H9 (cell line): ENCODE measurements at regions not wholly inside any gene's neighbourhood (a gene's known extent, or its start where the extent isn't known, plus 50 kb on each side); places are given as distances from the start of the nearest gene placed in this dataset.

Source experiments
- DNase-seq: peaks from one replicate; pipeline ENCODE4 v3.0.0-alpha.2; 2017
- H2AFZ ChIP-seq: one replicate; pipeline ENCODE4 v1.6.1; 2013; ENCODE audit warnings: mild to moderate bottlenecking, low read length, control low read depth, moderate library complexity
- H2AK5ac ChIP-seq: 2 replicates; pipeline ENCODE4 v1.6.1; 2013; ENCODE audit warnings: low read length, control low read depth, mixed read lengths; ENCODE audit not compliant: insufficient read length
- H2BK120ac ChIP-seq: one replicate; pipeline ENCODE4 v1.6.1; 2013; ENCODE audit warnings: low read depth, mild to moderate bottlenecking, low read length, control low read depth, inconsistent platforms; ENCODE audit not compliant: poor library complexity, severe bottlenecking
- H2BK12ac ChIP-seq: 2 replicates; pipeline ENCODE4 v1.6.1; 2013; ENCODE audit warnings: low read length, control low read depth, mixed read lengths, low read depth; ENCODE audit not compliant: insufficient read length
- H2BK15ac ChIP-seq: 2 replicates; pipeline ENCODE4 v1.6.1; 2013; ENCODE audit warnings: low read depth, low read length, control low read depth
- H2BK20ac ChIP-seq: one replicate; pipeline ENCODE4 v1.6.1; 2013; ENCODE audit warnings: low read depth, mild to moderate bottlenecking, low read length, control low read depth, inconsistent platforms; ENCODE audit not compliant: poor library complexity, severe bottlenecking
- H2BK5ac ChIP-seq: 2 replicates; pipeline ENCODE4 v1.6.1; 2013; ENCODE audit warnings: low read length, control low read depth, mixed read lengths; ENCODE audit not compliant: insufficient read length
- H3K14ac ChIP-seq: 2 replicates; pipeline ENCODE4 v1.6.1; 2013; ENCODE audit warnings: low read length, control low read depth; ENCODE audit not compliant: insufficient read depth
- H3K18ac ChIP-seq: 2 replicates; pipeline ENCODE4 v1.6.1; 2013; ENCODE audit warnings: low read depth, mild to moderate bottlenecking, mixed read lengths, low read length, control low read depth; ENCODE audit not compliant: insufficient read length
- H3K23ac ChIP-seq: 2 replicates; pipeline ENCODE4 v1.6.1; 2013; ENCODE audit warnings: low read length, control low read depth, mixed read lengths, low read depth; ENCODE audit not compliant: insufficient read length
- H3K23me2 ChIP-seq: 2 replicates; pipeline ENCODE4 v1.6.1; 2013; ENCODE audit warnings: low read depth, mild to moderate bottlenecking, mixed read lengths, low read length, control low read depth; ENCODE audit not compliant: insufficient read length, poor library complexity, severe bottlenecking
- H3K27ac ChIP-seq: 2 replicates; pipeline ENCODE4 v1.5.1; 2013; ENCODE audit warnings: low read length, control low read depth, mixed read lengths, low read depth; ENCODE audit not compliant: insufficient read length
- H3K27me3 ChIP-seq: 2 replicates; pipeline ENCODE4 v1.6.1; 2013; ENCODE audit warnings: low read length, control low read depth, inconsistent platforms; ENCODE audit not compliant: insufficient read depth
- H3K4ac ChIP-seq: 2 replicates; pipeline ENCODE4 v1.6.1; 2013; ENCODE audit warnings: low read depth, mild to moderate bottlenecking, control low read depth, inconsistent platforms, low read length, moderate library complexity
- H3K4me1 ChIP-seq: 2 replicates; pipeline ENCODE4 v1.6.1; 2013; ENCODE audit warnings: low read length, control low read depth, inconsistent platforms; ENCODE audit not compliant: insufficient read depth
- H3K4me2 ChIP-seq: 2 replicates; pipeline ENCODE4 v1.6.1; 2013; ENCODE audit warnings: low read length, control low read depth, mixed read lengths; ENCODE audit not compliant: insufficient read length, insufficient read depth
- H3K56ac ChIP-seq: 2 replicates; pipeline ENCODE4 v1.6.1; 2013; ENCODE audit warnings: low read depth, mild to moderate bottlenecking, mixed read lengths, low read length, control low read depth; ENCODE audit not compliant: insufficient read length
- H3K79me1 ChIP-seq: 2 replicates; pipeline ENCODE4 v1.6.1; 2013; ENCODE audit warnings: low read depth, mild to moderate bottlenecking, moderate library complexity, low read length, control low read depth, inconsistent platforms; ENCODE audit not compliant: insufficient read depth, poor library complexity, severe bottlenecking
- H3K79me2 ChIP-seq: 2 replicates; pipeline ENCODE4 v1.6.1; 2013; ENCODE audit warnings: low read length, control low read depth, inconsistent platforms; ENCODE audit not compliant: insufficient read depth
- H3K9ac ChIP-seq: 2 replicates; pipeline ENCODE4 v1.6.1; 2013; ENCODE audit warnings: low read length, control low read depth, mixed read lengths; ENCODE audit not compliant: insufficient read length; ENCODE audit errors: extremely low read depth
- H3K9me3 ChIP-seq: one replicate; pipeline ENCODE4 v1.6.1; 2013; ENCODE audit warnings: low read depth, low read length, inconsistent platforms; ENCODE audit not compliant: control insufficient read depth
- H3T11ph ChIP-seq: one replicate; pipeline ENCODE4 v1.6.1; 2013; ENCODE audit warnings: mild to moderate bottlenecking, low read length, control low read depth, inconsistent platforms
- H4K20me1 ChIP-seq: one replicate; pipeline ENCODE4 v1.6.1; 2013; ENCODE audit not compliant: control insufficient read depth, insufficient read length, insufficient read depth
- H4K5ac ChIP-seq: 2 replicates; pipeline ENCODE4 v1.6.1; 2013; ENCODE audit warnings: low read depth, mild to moderate bottlenecking, mixed read lengths, low read length, control low read depth; ENCODE audit not compliant: insufficient read length
- H4K8ac ChIP-seq: replicated peaks from 2 replicates; pipeline ENCODE4 v1.6.1; 2013; ENCODE audit warnings: low read length, control low read depth, mixed read lengths, low read depth; ENCODE audit not compliant: insufficient read length
- H4K91ac ChIP-seq: 2 replicates; pipeline ENCODE4 v1.6.1; 2013; ENCODE audit warnings: low read depth, mild to moderate bottlenecking, moderate library complexity, mixed read lengths, low read length, control low read depth; ENCODE audit not compliant: insufficient read length
- H3K27ac Mint-ChIP-seq, 3 experiments: 2 replicates in 2 of 3; 3 replicates in 1 of 3; pipeline ENCODE4 v1.8.0; 2020 to 2021; ENCODE audit warnings: mixed read lengths in 3 of 3, mild to moderate bottlenecking in 1 of 3, moderate library complexity in 1 of 3
- H3K27me3 Mint-ChIP-seq: 2 replicates; pipeline ENCODE4 v1.8.0; 2021; ENCODE audit warnings: low read depth, mild to moderate bottlenecking, moderate library complexity, mixed read lengths
- H3K36me3 Mint-ChIP-seq, 3 experiments: 2 replicates in 2 of 3; 3 replicates in 1 of 3; pipeline ENCODE4 v1.8.0; 2020 to 2021; ENCODE audit warnings: low read depth in 3 of 3, mixed read lengths in 3 of 3; ENCODE audit not compliant: insufficient read depth in 1 of 3
- H3K4me1 Mint-ChIP-seq, 2 experiments: 2 replicates each; pipeline ENCODE4 v1.8.0; 2020; ENCODE audit warnings: mixed read lengths in 2 of 2
- H3K4me3 Mint-ChIP-seq, 2 experiments: 2 replicates in 1 of 2; 3 replicates in 1 of 2; pipeline ENCODE4 v1.8.0; 2020 to 2021; ENCODE audit warnings: mild to moderate bottlenecking in 2 of 2, mixed read lengths in 2 of 2, moderate library complexity in 1 of 2
- H3K9me3 Mint-ChIP-seq, 2 experiments: 2 replicates in 1 of 2; 3 replicates in 1 of 2; pipeline ENCODE4 v1.8.0; 2020; ENCODE audit warnings: mild to moderate bottlenecking in 2 of 2, mixed read lengths in 2 of 2, moderate library complexity in 1 of 2
- WGBS: extraction: QIAGEN DNeasy Blood & Tissue Kit; methylation state at CpG from one replicate; pipeline ENCODE4 v1.1.7; 2013; ENCODE audit warnings: missing lambda C conversion rate, low lambda C conversion rate, mixed read lengths; ENCODE audit not compliant: insufficient read length; ENCODE audit errors: extremely low coverage; 5-methylcytosine and 5-hydroxymethylcytosine counted together
- TF ChIP-seq, protein P1 (sequence below): fragments of 200-600 bp; sonication (generic); conservative IDR thresholded peaks from 3 replicates; pipeline ENCODE4 v1.8.0; 2021; ENCODE audit warnings: antibody characterized with exemption, mild to moderate bottlenecking

DNA sequence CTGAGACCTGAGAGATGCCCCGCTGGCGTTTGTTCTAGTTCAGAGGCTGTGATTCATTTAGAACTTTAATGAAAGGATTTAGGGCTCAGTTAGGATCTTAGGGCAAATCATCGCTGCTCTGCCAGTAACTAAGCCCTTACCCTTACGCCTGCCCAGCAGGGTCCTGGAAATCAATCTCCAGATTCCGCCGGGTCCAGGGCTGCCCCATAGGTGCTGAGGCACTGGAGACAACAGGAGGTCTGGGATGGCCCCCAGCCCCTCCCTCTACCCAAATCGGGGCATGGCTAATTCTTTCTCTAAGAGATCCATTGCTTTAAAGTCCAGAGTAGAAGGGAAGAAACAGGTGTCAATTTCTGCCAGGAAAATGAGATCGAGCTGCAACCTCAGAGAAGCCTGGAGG is 83.1 kb downstream of the SDC1 start:
- Histone ChIP-seq H4K8ac (no peak overlapping the region), H3K56ac (no peak overlapping the region), H3K9ac (no peak overlapping the region), H4K5ac (no peak overlapping the region), H3K23me2 (no peaks in the 10 kb centered on the region), H2BK12ac (no peak overlapping the region), H2AK5ac (no peak overlapping the region), H4K91ac (no peak overlapping the region), H3K4me1 (no peaks in the 10 kb centered on the region; the same call in 1 of the 2 replicates), H2BK15ac (no peak overlapping the region), H3K14ac (no peak overlapping the region), H3K4me2 (no peak overlapping the region), H3T11ph (no peak overlapping the region), H3K23ac (no peak overlapping the region), H3K18ac (no peak overlapping the region), H4K20me1 (no peaks in the 10 kb centered on the region), H3K4ac (no peak overlapping the region), H2BK120ac (no peak overlapping the region), H2AFZ (no peak overlapping the region), H3K79me2 (no peaks in the 10 kb centered on the region), H2BK20ac (no peak overlapping the region), H3K27ac (no peak overlapping the region), H3K9me3 (no peaks in the 10 kb centered on the region), H3K79me1 (no peaks in the 10 kb centered on the region), H3K27me3 (no peaks in the 10 kb centered on the region), H2BK5ac (no peak overlapping the region)
- no peak for DNase-seq
- no CpG with 5 or more reads among the region's 8 CpGs for WGBS
- TF ChIP-seq, protein P1, sequence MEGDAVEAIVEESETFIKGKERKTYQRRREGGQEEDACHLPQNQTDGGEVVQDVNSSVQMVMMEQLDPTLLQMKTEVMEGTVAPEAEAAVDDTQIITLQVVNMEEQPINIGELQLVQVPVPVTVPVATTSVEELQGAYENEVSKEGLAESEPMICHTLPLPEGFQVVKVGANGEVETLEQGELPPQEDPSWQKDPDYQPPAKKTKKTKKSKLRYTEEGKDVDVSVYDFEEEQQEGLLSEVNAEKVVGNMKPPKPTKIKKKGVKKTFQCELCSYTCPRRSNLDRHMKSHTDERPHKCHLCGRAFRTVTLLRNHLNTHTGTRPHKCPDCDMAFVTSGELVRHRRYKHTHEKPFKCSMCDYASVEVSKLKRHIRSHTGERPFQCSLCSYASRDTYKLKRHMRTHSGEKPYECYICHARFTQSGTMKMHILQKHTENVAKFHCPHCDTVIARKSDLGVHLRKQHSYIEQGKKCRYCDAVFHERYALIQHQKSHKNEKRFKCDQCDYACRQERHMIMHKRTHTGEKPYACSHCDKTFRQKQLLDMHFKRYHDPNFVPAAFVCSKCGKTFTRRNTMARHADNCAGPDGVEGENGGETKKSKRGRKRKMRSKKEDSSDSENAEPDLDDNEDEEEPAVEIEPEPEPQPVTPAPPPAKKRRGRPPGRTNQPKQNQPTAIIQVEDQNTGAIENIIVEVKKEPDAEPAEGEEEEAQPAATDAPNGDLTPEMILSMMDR = no peak
- Mint-ChIP-seq H3K27me3 (peaks cover 3% of the 10 kb centered on the region), H3K27ac (no peak overlapping the region), H3K4me3 (no peak overlapping the region), H3K36me3 (no peaks in the 10 kb centered on the region), H3K4me1 (peaks cover 27 to 44% of the 10 kb centered on the region in 2 experiments), H3K9me3 (no peaks in the 10 kb centered on the region)
